Liver (tissue), 8 donors: ENCODE measurements at regions not wholly inside any gene's neighbourhood (a gene's known extent, or its start where the extent isn't known, plus 50 kb on each side); places are given as distances from the start of the nearest gene placed in this dataset.

Experiments used
- DNase-seq: peaks from one replicate; pipeline ENCODE4 v3.0.0-alpha.2; 2017; ENCODE audit warnings: low spot score
- H3K27ac ChIP-seq, 2 donors: one replicate each; pipeline ENCODE4 v1.7.0; 2013; ENCODE audit warnings: inconsistent platforms in 2 of 2, low read length in 2 of 2, control low read depth in 1 of 2, low read depth in 1 of 2, mild to moderate bottlenecking in 1 of 2
- H3K27me3 ChIP-seq, 4 donors: one replicate each; pipeline versions ENCODE4 v1.6.1 to v1.7.0; 2013; ENCODE audit warnings: low read length in 3 of 4, inconsistent platforms in 1 of 4, mild to moderate bottlenecking in 1 of 4, moderate library complexity in 1 of 4; ENCODE audit not compliant: control insufficient read depth in 4 of 4, insufficient read depth in 4 of 4
- H3K36me3 ChIP-seq, 4 donors: one replicate each; pipeline versions ENCODE4 v1.6.1 to v1.7.0; 2013; ENCODE audit warnings: low read length in 3 of 4, mild to moderate bottlenecking in 3 of 4, low read depth in 1 of 4, moderate library complexity in 1 of 4; ENCODE audit not compliant: control insufficient read depth in 4 of 4, insufficient read depth in 3 of 4
- H3K4me1 ChIP-seq, 4 donors: one replicate each; pipeline versions ENCODE4 v1.6.1 to v1.7.0; 2013; ENCODE audit warnings: low read length in 3 of 4, mild to moderate bottlenecking in 3 of 4, moderate library complexity in 1 of 4; ENCODE audit not compliant: control insufficient read depth in 4 of 4, insufficient read depth in 4 of 4
- H3K4me3 ChIP-seq, 3 donors: one replicate each; pipeline versions ENCODE4 v1.6.1 to v1.7.0; 2013; ENCODE audit warnings: low read length in 3 of 3, control low read depth in 1 of 3, low read depth in 1 of 3, mild to moderate bottlenecking in 1 of 3
- H3K9ac ChIP-seq, 2 donors: one replicate each; pipeline ENCODE4 v1.7.0; 2013; ENCODE audit warnings: low read length in 2 of 2, mild to moderate bottlenecking in 2 of 2, moderate library complexity in 2 of 2, control low read depth in 1 of 2, low read depth in 1 of 2
- H3K9me3 ChIP-seq, 4 donors: one replicate each; pipeline versions ENCODE4 v1.6.1 to v1.7.0; 2013; ENCODE audit warnings: low read length in 3 of 4; ENCODE audit not compliant: control insufficient read depth in 4 of 4
- ATF3 ChIP-seq: IDR thresholded peaks from 2 replicates; pipeline ENCODE4 v1.6.1; 2016; ENCODE audit warnings: antibody characterized with exemption
- FOXA1 ChIP-seq: IDR thresholded peaks from 2 replicates; pipeline ENCODE4 v1.6.1; 2016; ENCODE audit warnings: antibody characterized with exemption
- GABPA ChIP-seq, 2 donors: IDR thresholded peaks in 1 of 2; conservative IDR thresholded peaks in 1 of 2; 2 replicates each; pipeline ENCODE4 v1.6.1; 2016; ENCODE audit warnings: antibody characterized with exemption in 2 of 2, mild to moderate bottlenecking in 1 of 2, moderate library complexity in 1 of 2
- HNF4A ChIP-seq, 2 donors: conservative IDR thresholded peaks; 2 replicates each; pipeline ENCODE4 v1.6.1; 2016; ENCODE audit warnings: antibody characterized with exemption in 2 of 2, mild to moderate bottlenecking in 2 of 2
- NR2F2 ChIP-seq: IDR thresholded peaks from 2 replicates; pipeline ENCODE4 v1.6.1; 2016; ENCODE audit warnings: antibody characterized with exemption
- RAD21 ChIP-seq, 2 donors: IDR thresholded peaks; 2 replicates each; pipeline ENCODE4 v1.6.1; 2016; ENCODE audit warnings: antibody characterized with exemption in 2 of 2, mild to moderate bottlenecking in 2 of 2
- RXRA ChIP-seq, 2 donors: IDR thresholded peaks; 2 replicates each; pipeline ENCODE4 v1.6.1; 2017 to 2018; ENCODE audit warnings: antibody characterized with exemption in 2 of 2, mild to moderate bottlenecking in 1 of 2
- TAF1 ChIP-seq: conservative IDR thresholded peaks from 2 replicates; pipeline ENCODE4 v1.6.1; 2016; ENCODE audit warnings: antibody characterized with exemption, mild to moderate bottlenecking
- WGBS: extraction: QIAGEN DNeasy Blood & Tissue Kit; methylation state at CpG from one replicate; pipeline ENCODE4 v1.1.7; 2013; 5-methylcytosine and 5-hydroxymethylcytosine counted together
- TF ChIP-seq, protein P1 (sequence below): fragments of 150-350 bp; IDR thresholded peaks from 2 replicates; pipeline ENCODE4 v1.5.1; 2017; ENCODE audit warnings: improper control_type of control experiment, low read depth, low read length; ENCODE audit not compliant: missing input control
- TF ChIP-seq, protein P2 (sequence below): IDR thresholded peaks from 2 replicates; pipeline ENCODE4 v1.6.1; 2016; ENCODE audit warnings: antibody characterized with exemption
- TF ChIP-seq, protein P3 (sequence below): IDR thresholded peaks from 2 replicates; pipeline ENCODE4 v1.6.1; 2016; ENCODE audit warnings: antibody characterized with exemption
- donor health status: healthy.
- donor health status: healthy.
- donor health status: healthy.
- donor health status: healthy.
- donor health status: healthy.

DNA sequence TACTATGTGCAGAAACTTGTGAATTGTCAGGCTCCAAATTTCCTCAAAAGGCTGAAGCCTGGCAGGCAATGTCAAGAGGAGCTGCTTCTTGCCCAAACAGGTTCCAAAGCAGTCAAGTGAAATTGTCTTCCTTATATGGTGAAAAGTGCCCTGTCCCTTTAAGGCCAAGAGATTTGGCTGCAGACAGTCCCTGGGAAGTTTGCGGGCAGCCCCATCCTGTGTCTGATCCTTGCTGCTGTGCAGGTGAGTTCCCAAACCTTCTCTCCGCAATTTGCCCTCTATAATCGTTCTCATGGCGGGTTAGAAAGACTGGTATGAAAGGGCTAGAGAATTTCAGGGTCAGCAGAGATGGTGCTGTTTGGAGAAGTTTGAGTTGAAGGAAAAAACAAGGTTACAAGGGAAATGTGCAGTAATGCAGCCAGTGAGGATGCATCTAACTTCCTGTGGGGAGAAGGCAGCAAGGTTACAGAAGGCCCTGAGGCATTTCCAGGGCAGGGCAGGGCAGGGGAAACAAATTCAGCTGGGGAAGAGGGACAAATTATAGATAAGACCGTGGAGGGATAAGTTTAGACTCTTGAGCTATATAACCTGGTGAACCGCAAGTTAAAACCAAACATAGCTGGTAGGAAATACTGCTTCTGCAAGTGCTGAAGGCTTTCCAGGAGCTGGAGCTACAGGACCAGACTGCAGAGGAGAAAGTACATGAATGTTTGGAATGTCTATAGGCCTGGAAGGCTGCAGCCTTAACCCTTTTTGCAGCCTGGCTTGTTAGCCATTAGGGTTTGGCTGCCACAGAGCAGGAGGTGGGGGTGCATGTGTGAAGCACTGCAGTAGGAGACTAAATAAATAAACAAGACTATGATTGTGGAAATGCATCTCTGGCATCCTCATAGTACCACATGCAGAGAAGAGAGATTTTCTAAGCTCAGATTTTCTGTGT, 256.2 kb upstream of the IL12A start:
- Histone ChIP-seq H3K4me3 (no peak overlapping the region), H3K4me1 (no peaks in the 10 kb centered on the region), H3K9me3 (no peaks in the 10 kb centered on the region), H3K36me3 (no peaks in the 10 kb centered on the region), H3K27me3 (no peaks in the 10 kb centered on the region), H3K27ac (no peak overlapping the region), H3K9ac (no peak overlapping the region)
- TF ChIP-seq, protein P1, sequence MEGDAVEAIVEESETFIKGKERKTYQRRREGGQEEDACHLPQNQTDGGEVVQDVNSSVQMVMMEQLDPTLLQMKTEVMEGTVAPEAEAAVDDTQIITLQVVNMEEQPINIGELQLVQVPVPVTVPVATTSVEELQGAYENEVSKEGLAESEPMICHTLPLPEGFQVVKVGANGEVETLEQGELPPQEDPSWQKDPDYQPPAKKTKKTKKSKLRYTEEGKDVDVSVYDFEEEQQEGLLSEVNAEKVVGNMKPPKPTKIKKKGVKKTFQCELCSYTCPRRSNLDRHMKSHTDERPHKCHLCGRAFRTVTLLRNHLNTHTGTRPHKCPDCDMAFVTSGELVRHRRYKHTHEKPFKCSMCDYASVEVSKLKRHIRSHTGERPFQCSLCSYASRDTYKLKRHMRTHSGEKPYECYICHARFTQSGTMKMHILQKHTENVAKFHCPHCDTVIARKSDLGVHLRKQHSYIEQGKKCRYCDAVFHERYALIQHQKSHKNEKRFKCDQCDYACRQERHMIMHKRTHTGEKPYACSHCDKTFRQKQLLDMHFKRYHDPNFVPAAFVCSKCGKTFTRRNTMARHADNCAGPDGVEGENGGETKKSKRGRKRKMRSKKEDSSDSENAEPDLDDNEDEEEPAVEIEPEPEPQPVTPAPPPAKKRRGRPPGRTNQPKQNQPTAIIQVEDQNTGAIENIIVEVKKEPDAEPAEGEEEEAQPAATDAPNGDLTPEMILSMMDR = no peak
- TF ChIP-seq NR2F2 = no peak
- no peak for TF ChIP-seq ATF3
- WGBS = 58% methylated on average over 6 of the region's 6 CpGs
- no peak for DNase-seq

DNA sequence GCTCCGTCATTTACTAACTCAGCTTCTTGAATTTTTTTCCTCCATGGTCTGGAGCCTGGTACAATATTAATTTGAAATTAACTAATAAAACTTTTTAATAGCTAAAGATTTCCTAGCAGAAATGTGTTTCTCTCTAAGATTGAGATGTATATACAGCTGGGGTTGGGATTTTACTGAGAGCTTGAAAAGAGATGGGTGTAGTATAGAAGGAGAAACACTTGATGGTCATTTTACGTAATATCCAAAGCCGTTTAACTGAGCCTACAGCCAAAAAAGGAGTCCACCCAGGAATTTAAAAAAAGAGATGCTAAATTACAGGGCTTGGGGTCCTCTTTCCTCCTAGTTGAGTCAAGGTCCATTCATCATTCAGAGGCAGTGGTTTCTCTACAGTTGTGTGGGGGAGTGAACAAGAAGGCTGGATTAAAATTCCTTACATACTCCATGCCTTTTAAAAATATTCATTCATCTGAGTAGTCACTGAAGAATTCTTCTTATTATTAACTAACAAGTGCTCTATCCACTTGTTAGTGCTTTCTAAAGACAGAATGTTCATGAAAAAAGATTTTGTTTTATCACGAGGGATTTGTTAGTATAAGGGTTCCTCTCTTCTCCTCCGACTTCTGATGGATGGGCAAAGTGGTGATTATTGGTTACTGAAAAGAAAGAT, 255.3 kb upstream of the IL12A start:
- no peak overlapping the region for H3K4me3 ChIP-seq
- no peak overlapping the region for H3K27ac ChIP-seq
- 87% methylated on average over 5 of the region's 5 CpGs for WGBS

More for the DNA sequence above, 255.3 kb upstream of the IL12A start:
- Histone ChIP-seq H3K36me3 (no peaks in the 10 kb centered on the region), H3K4me1 (no peaks in the 10 kb centered on the region), H3K27me3 (no peaks in the 10 kb centered on the region), H3K9ac (no peak overlapping the region), H3K9me3 (no peaks in the 10 kb centered on the region)
- TF ChIP-seq RAD21 (IDR thresholded peaks at IDR 0.05) (no peak), TAF1 (no peak), FOXA1 (no peak), ATF3 (no peak), NR2F2 (no peak), HNF4A (conservative IDR thresholded peaks at IDR 0.05) (no peak), GABPA (IDR thresholded peaks at IDR 0.05 in 1 of 2, conservative IDR thresholded peaks at IDR 0.05 in 1 of 2) (no peak), RXRA (IDR thresholded peaks at IDR 0.05) (no peak)
- TF ChIP-seq, protein P2, sequence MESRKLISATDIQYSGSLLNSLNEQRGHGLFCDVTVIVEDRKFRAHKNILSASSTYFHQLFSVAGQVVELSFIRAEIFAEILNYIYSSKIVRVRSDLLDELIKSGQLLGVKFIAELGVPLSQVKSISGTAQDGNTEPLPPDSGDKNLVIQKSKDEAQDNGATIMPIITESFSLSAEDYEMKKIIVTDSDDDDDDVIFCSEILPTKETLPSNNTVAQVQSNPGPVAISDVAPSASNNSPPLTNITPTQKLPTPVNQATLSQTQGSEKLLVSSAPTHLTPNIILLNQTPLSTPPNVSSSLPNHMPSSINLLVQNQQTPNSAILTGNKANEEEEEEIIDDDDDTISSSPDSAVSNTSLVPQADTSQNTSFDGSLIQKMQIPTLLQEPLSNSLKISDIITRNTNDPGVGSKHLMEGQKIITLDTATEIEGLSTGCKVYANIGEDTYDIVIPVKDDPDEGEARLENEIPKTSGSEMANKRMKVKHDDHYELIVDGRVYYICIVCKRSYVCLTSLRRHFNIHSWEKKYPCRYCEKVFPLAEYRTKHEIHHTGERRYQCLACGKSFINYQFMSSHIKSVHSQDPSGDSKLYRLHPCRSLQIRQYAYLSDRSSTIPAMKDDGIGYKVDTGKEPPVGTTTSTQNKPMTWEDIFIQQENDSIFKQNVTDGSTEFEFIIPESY = no peak
- TF ChIP-seq, protein P3, sequence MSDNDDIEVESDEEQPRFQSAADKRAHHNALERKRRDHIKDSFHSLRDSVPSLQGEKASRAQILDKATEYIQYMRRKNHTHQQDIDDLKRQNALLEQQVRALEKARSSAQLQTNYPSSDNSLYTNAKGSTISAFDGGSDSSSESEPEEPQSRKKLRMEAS = no peak
- no peak for DNase-seq
